ENCODE measurements at regions not wholly inside any gene's neighbourhood (a gene's known extent, or its start where the extent isn't known, plus 50 kb on each side); places are given as distances from the start of the nearest gene placed in this dataset.

DNA sequence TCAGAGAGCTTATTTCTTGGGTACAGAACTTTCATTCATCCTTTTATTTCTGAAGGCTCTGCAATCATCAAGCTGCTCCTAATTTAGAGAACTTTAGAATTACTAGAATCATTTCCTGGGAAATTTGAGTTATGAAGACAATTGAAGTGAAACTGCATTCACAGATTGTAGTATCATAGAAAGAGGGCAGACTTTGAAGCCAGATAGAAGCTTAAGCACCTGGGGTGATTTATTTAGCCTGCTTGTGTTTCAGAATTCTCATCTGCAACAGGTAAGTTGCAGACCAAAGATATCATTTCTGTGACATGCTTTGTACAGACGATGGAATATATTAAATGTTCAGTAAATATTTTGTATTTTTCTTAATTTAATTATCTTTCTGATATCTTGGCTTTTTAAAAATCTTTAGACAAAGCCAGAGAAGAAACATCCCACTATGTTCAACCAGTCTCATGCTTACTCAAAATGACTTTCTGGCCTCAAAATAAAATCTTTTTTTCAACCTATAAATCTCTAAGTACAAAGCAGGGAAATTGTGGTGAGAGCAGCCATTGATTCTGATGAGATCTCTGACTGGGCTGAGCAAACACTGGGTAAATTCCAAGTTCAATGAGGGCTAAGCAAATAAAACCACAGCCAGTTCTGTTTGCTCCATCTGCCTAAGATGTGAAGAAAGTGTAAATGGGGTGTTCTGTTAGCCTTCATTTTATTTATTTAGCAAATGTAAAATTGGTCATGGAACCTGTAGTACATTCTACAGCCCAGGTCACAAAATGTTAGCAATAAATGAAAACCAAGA is 264.7 kb upstream of the CCNG1 start:
- no peaks in the 10 kb centered on the region for H4K20me1 ChIP-seq (ENCODE audit: insufficient read depth, low read length)
- H3K9ac ChIP-seq (ENCODE audit: low read depth, low read length), result peak overlapping the region; percentile 28; the same call in 1 of the 2 replicates
- H3K36me3 ChIP-seq (ENCODE audit: insufficient read depth, low read length), result no peaks in the 10 kb centered on the region
- peak overlapping the region; percentile 57 for H2AFZ ChIP-seq (ENCODE audit: low read depth, low read length)
- TF ChIP-seq, protein P1, sequence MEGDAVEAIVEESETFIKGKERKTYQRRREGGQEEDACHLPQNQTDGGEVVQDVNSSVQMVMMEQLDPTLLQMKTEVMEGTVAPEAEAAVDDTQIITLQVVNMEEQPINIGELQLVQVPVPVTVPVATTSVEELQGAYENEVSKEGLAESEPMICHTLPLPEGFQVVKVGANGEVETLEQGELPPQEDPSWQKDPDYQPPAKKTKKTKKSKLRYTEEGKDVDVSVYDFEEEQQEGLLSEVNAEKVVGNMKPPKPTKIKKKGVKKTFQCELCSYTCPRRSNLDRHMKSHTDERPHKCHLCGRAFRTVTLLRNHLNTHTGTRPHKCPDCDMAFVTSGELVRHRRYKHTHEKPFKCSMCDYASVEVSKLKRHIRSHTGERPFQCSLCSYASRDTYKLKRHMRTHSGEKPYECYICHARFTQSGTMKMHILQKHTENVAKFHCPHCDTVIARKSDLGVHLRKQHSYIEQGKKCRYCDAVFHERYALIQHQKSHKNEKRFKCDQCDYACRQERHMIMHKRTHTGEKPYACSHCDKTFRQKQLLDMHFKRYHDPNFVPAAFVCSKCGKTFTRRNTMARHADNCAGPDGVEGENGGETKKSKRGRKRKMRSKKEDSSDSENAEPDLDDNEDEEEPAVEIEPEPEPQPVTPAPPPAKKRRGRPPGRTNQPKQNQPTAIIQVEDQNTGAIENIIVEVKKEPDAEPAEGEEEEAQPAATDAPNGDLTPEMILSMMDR (IDR thresholded peaks at IDR 0.05; ENCODE audit: borderline replicate concordance, extremely low read depth, low read length, poor library complexity, severe bottlenecking), result no peak
- no peak for TF ChIP-seq EZH2 (IDR thresholded peaks at IDR 0.05; ENCODE audit: borderline replicate concordance, low read depth, low read length, severe bottlenecking)
- H3K4me3 ChIP-seq (ENCODE audit: low read depth in 1 of 2, low read length in 2 of 2), result no peak overlapping the region
- H3K4me2 ChIP-seq (ENCODE audit: insufficient read depth, low read length), result peak overlapping the region; percentile 26
- DNase-seq (peak; percentile 51), ATAC-seq (ENCODE audit: insufficient read depth, low read depth) (peak; percentile 85)
- H3K4me1 ChIP-seq (ENCODE audit: insufficient read depth, low read length), result peaks cover 57% of the 10 kb centered on the region
- no peaks in the 10 kb centered on the region for H3K79me2 ChIP-seq (ENCODE audit: insufficient read depth, low read length)
- no peaks in the 10 kb centered on the region for H3K9me3 ChIP-seq (ENCODE audit: insufficient read depth, low read length, severe bottlenecking)
- H3K27me3 ChIP-seq (ENCODE audit: insufficient read depth, low read length, poor library complexity), result no peaks in the 10 kb centered on the region
- H3K27ac ChIP-seq (ENCODE audit: low read length), result peak overlapping the region; percentile 81

DNA sequence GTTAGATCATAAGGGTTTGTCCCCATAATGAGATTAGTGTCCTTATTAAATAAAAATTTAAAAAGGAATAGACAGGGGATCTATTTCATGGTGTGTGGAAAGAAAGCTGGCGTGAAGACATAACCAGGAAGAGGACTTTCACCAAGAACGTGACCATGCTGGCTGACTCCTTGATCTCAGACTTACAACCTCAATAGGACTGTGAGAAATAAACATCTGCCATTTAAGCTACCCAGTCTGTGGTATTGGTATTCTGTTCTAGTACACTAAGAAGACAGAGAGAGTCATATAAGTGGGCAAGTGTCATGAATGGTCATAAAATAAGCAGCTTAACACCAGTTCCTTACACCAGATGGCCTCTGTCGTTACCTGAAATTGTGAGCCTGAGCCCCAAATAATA is 259.4 kb upstream of the CCNG1 start:
- DNase-seq (no peak), ATAC-seq (ENCODE audit: insufficient read depth, low read depth) (peak; percentile 51; the same call in 1 of the 3 replicates)
- Histone ChIP-seq H3K36me3 (ENCODE audit: insufficient read depth, low read length) (no peaks in the 10 kb centered on the region), H3K79me2 (ENCODE audit: insufficient read depth, low read length) (no peaks in the 10 kb centered on the region), H3K27ac (ENCODE audit: low read length) (no peak overlapping the region; the same call in 1 of the 2 replicates), H3K4me1 (ENCODE audit: insufficient read depth, low read length) (peaks cover 26% of the 10 kb centered on the region), H3K4me2 (ENCODE audit: insufficient read depth, low read length) (no peak overlapping the region), H3K4me3 (ENCODE audit: low read depth in 1 of 2, low read length in 2 of 2) (no peak overlapping the region), H3K9me3 (ENCODE audit: insufficient read depth, low read length, severe bottlenecking) (no peaks in the 10 kb centered on the region), H4K20me1 (ENCODE audit: insufficient read depth, low read length) (no peaks in the 10 kb centered on the region), H2AFZ (ENCODE audit: low read depth, low read length) (no peak overlapping the region; the same call in 1 of the 2 replicates), H3K27me3 (ENCODE audit: insufficient read depth, low read length, poor library complexity) (no peaks in the 10 kb centered on the region), H3K9ac (ENCODE audit: low read depth, low read length) (no peak overlapping the region)
- TF ChIP-seq EZH2 (IDR thresholded peaks at IDR 0.05; ENCODE audit: borderline replicate concordance, low read depth, low read length, severe bottlenecking), result no peak
- TF ChIP-seq, protein P1 (IDR thresholded peaks at IDR 0.05; ENCODE audit: borderline replicate concordance, extremely low read depth, low read length, poor library complexity, severe bottlenecking), result no peak

DNA sequence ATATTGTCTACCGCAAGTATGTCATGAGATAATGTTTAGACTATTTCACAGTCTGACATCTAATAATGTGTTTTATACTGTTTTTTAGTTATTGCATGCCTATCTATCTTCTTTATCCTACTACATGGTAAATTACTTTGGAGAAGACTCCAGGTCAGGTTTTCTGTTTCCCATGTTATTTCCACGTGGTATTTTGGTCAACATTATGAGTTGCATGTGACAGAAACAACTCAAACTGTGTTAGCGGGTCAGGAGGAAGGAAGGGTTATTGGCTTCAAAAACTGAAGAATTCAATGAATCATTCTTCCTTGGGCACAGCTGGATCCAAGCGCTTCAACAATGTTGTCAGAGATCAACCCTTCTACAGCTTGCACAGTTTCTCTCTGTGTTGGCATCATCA is 252.1 kb upstream of the CCNG1 start:
- H4K20me1 ChIP-seq (ENCODE audit: insufficient read depth, low read length), result no peaks in the 10 kb centered on the region
- peaks cover 10% of the 10 kb centered on the region for H3K9me3 ChIP-seq (ENCODE audit: insufficient read depth, low read length, severe bottlenecking)
- peaks cover 5% of the 10 kb centered on the region for H3K4me1 ChIP-seq (ENCODE audit: insufficient read depth, low read length)
- H3K4me3 ChIP-seq (ENCODE audit: low read depth in 1 of 2, low read length in 2 of 2), result no peak overlapping the region
- ATAC-seq (ENCODE audit: insufficient read depth, low read depth) (no peak), DNase-seq (no peak)
- no peaks in the 10 kb centered on the region for H3K36me3 ChIP-seq (ENCODE audit: insufficient read depth, low read length)
- TF ChIP-seq, protein P1 (IDR thresholded peaks at IDR 0.05; ENCODE audit: borderline replicate concordance, extremely low read depth, low read length, poor library complexity, severe bottlenecking), result no peak
- TF ChIP-seq EZH2 (IDR thresholded peaks at IDR 0.05; ENCODE audit: borderline replicate concordance, low read depth, low read length, severe bottlenecking), result no peak
- H2AFZ ChIP-seq (ENCODE audit: low read depth, low read length), result no peak overlapping the region
- H3K27ac ChIP-seq (ENCODE audit: low read length), result no peak overlapping the region
- H3K79me2 ChIP-seq (ENCODE audit: insufficient read depth, low read length), result no peaks in the 10 kb centered on the region
- H3K4me2 ChIP-seq (ENCODE audit: insufficient read depth, low read length), result no peak overlapping the region
- no peak overlapping the region for H3K9ac ChIP-seq (ENCODE audit: low read depth, low read length)
- no peaks in the 10 kb centered on the region for H3K27me3 ChIP-seq (ENCODE audit: insufficient read depth, low read length, poor library complexity)

All from DND-41 (cell line).